ENCODE measurements at regions not wholly inside any gene's neighbourhood (a gene's known extent, or its start where the extent isn't known, plus 50 kb on each side); places are given as distances from the start of the nearest gene placed in this dataset.

- TF ChIP-seq, protein P1, sequence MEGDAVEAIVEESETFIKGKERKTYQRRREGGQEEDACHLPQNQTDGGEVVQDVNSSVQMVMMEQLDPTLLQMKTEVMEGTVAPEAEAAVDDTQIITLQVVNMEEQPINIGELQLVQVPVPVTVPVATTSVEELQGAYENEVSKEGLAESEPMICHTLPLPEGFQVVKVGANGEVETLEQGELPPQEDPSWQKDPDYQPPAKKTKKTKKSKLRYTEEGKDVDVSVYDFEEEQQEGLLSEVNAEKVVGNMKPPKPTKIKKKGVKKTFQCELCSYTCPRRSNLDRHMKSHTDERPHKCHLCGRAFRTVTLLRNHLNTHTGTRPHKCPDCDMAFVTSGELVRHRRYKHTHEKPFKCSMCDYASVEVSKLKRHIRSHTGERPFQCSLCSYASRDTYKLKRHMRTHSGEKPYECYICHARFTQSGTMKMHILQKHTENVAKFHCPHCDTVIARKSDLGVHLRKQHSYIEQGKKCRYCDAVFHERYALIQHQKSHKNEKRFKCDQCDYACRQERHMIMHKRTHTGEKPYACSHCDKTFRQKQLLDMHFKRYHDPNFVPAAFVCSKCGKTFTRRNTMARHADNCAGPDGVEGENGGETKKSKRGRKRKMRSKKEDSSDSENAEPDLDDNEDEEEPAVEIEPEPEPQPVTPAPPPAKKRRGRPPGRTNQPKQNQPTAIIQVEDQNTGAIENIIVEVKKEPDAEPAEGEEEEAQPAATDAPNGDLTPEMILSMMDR (IDR thresholded peaks at IDR 0.05), result no peak
- TF ChIP-seq POLR2A (IDR thresholded peaks at IDR 0.05), result no peak
Measured at GRCh38 chr3:117268318-117268717, 558.7 kb downstream of the TUSC7 start.
